ENCODE measurements at regions not wholly inside any gene's neighbourhood (a gene's known extent, or its start where the extent isn't known, plus 50 kb on each side); places are given as distances from the start of the nearest gene placed in this dataset.

GRCh38 chr12:125684968-125685790 is 619.9 kb downstream of the AACS start (continued):
- TF ChIP-seq IRF2 (CRISPR knock-in tag; IDR thresholded peaks at IDR 0.05; ENCODE audit: borderline replicate concordance, low read depth) = no peak
- no peak for TF ChIP-seq MLX (CRISPR knock-in tag; IDR thresholded peaks at IDR 0.05)

- Mint-ChIP-seq H3K27ac (no peak overlapping the region), H3K4me1 (no peaks in the 10 kb centered on the region), H3K9me3 (peaks cover 46% of the 10 kb centered on the region), H3K27me3 (ENCODE audit: low read depth) (peaks cover 28% of the 10 kb centered on the region), H3K4me3 (no peak overlapping the region), H3K36me3 (peaks cover 20% of the 10 kb centered on the region)
- DNase-seq (ENCODE audit: low spot score) (no peak), ATAC-seq (no peak)
- TF ChIP-seq PRDM15 (CRISPR knock-in tag; IDR thresholded peaks at IDR 0.05) = no peak
- no peak for TF ChIP-seq IRF1 (CRISPR knock-in tag; IDR thresholded peaks at IDR 0.05)
- no peak for TF ChIP-seq TEAD4 (CRISPR knock-in tag; IDR thresholded peaks at IDR 0.05)
- TF ChIP-seq CTCF (IDR thresholded peaks at IDR 0.05) = no peak
- no peak for TF ChIP-seq ZNF263 (CRISPR knock-in tag; IDR thresholded peaks at IDR 0.05; ENCODE audit: low read depth)
- TF ChIP-seq JAZF1 (CRISPR knock-in tag; IDR thresholded peaks at IDR 0.05) = no peak
- no peak for TF ChIP-seq TCF7 (CRISPR knock-in tag; IDR thresholded peaks at IDR 0.05; ENCODE audit: low read depth)
- no peak for TF ChIP-seq CREM (CRISPR knock-in tag; IDR thresholded peaks at IDR 0.05)
- TF ChIP-seq MAX (CRISPR knock-in tag; IDR thresholded peaks at IDR 0.05) = no peak
- TF ChIP-seq GTF2I (CRISPR knock-in tag; conservative IDR thresholded peaks at IDR 0.05) = no peak
- no peak for TF ChIP-seq HMGA2 (CRISPR knock-in tag; IDR thresholded peaks at IDR 0.05)
- TF ChIP-seq USF1 (CRISPR knock-in tag; IDR thresholded peaks at IDR 0.05) = no peak
- no peak for TF ChIP-seq SMAD3 (CRISPR knock-in tag; IDR thresholded peaks at IDR 0.05; ENCODE audit: borderline replicate concordance)
- no peak for TF ChIP-seq ZNF121 (CRISPR knock-in tag; IDR thresholded peaks at IDR 0.05)
- TF ChIP-seq NR2C2 (CRISPR knock-in tag; IDR thresholded peaks at IDR 0.05) = no peak
- TF ChIP-seq ZNF512 (CRISPR knock-in tag; IDR thresholded peaks at IDR 0.05; ENCODE audit: borderline replicate concordance) = no peak
- ChIA-PET POLR2A (no interaction called here), CTCF (no interaction called here)
Observed at GRCh38 chr12:125685915-125686314, 620.7 kb downstream of the AACS start.
